Pancreas (tissue), 10 donors: ENCODE measurements at regions not wholly inside any gene's neighbourhood (a gene's known extent, or its start where the extent isn't known, plus 50 kb on each side); places are given as distances from the start of the nearest gene placed in this dataset.

ENCODE experiments used
- ATAC-seq, 4 donors: fragments of 200-7000 bp; cut with Tn5 transposase; one replicate each; pipeline versions ENCODE4 v1.8.0 to v1.9.1; 2020; ENCODE audit warnings: mild to moderate bottlenecking in 4 of 4, moderate library complexity in 4 of 4
- DNase-seq, 6 donors: peaks; one replicate each; pipeline ENCODE4 v3.0.0-alpha.2; 2020
- FAIRE-seq: peaks from 2 replicates; lab custom pipeline; 2012; peaks lifted over from hg19 to GRCh38; lab: Jason Lieb, UNC
- H3K27ac ChIP-seq, 4 donors: fragments of 200-600 bp; sonication (generic); 1 replicate in 3 of 4; 2 replicates in 1 of 4; pipeline versions ENCODE4 v1.5.0 to v1.8.0; 2020
- H3K27me3 ChIP-seq, 4 donors: fragments of 200-600 bp; one replicate each; pipeline ENCODE4 v1.8.0; 2021
- H3K36me3 ChIP-seq, 3 donors: fragments of 200-600 bp; sonication (generic) in 1 of 3; one replicate each; pipeline versions ENCODE4 v1.5.0 to v1.8.0; 2020 to 2021
- H3K4me1 ChIP-seq, 3 donors: fragments of 200-600 bp; one replicate each; pipeline ENCODE4 v1.8.0; 2021
- H3K4me3 ChIP-seq, 4 donors: fragments of 200-600 bp; sonication (generic) in 2 of 4; one replicate each; pipeline versions ENCODE4 v1.5.0 to v1.8.0; 2020 to 2021
- H3K9me3 ChIP-seq, 4 donors: fragments of 200-600 bp; one replicate each; pipeline ENCODE4 v1.8.0; 2021
- CTCF ChIP-seq, 4 donors: fragments of 200-600 bp; sonication (generic) in 3 of 4; IDR thresholded peaks; one replicate each; pipeline versions ENCODE4 v1.5.0 to v1.8.0; 2021; ENCODE audit warnings: antibody characterized with exemption in 4 of 4
- WGBS, 2 donors: extraction: QIAGEN DNeasy Blood & Tissue Kit; methylation state at CpG; one replicate each; pipeline ENCODE4 v1.1.7; 2013; 5-methylcytosine and 5-hydroxymethylcytosine counted together
- intact Hi-C, 3 donors: fragments of 100-400 bp; cut with DNase I; formaldehyde crosslinking; loops; one replicate each; pipeline versions ENCODE4 v1.11.1 to v1.14.2; 2022
- donor health status: healthy with polysubstance abuse.
- donor health status: DM: no; HTN: no; CAD: no; lungs with moderate emphysema.
- donor health status: DM: no; HTN: no; CAD: no.
- donor health status: control.
- donor health status: control.
- donor health status: Bipolar disorder and iron deficiency.
- donor health status: DM: yes; HTN: yes; CAD: no.
- donor health status: DM: no; HTN: no; CAD: no.
- donor health status: DM: no; HTN: no; CAD: no.
- donor health status: DM: yes; HTN: yes; CAD: no.

GRCh38 chr7:50151661-50152060 lies 58.6 kb upstream of the ZPBP start:
- ATAC-seq (no peak), FAIRE-seq (no peak), DNase-seq (no peak)
- no peak for TF ChIP-seq CTCF (IDR thresholded peaks at IDR 0.05)
- Histone ChIP-seq H3K4me1 (no peaks in the 10 kb centered on the region), H3K27me3 (no peaks in the 10 kb centered on the region), H3K36me3 (no peaks in the 10 kb centered on the region), H3K9me3 (no peaks in the 10 kb centered on the region), H3K4me3 (no peak overlapping the region), H3K27ac (no peak overlapping the region)
- 44 to 59% methylated on average over 3 of the region's 3 CpGs for WGBS, 2 donors
- intact Hi-C loops = no loop called here

GRCh38 chr7:50151001-50151400 lies 58.0 kb upstream of the ZPBP start:
- H3K27me3 ChIP-seq = no peaks in the 10 kb centered on the region
- ATAC-seq = no peak
- no peak overlapping the region for H3K27ac ChIP-seq
- H3K4me3 ChIP-seq = no peak overlapping the region
- H3K9me3 ChIP-seq = no peaks in the 10 kb centered on the region
- intact Hi-C loops = no loop called here
- H3K4me1 ChIP-seq = no peaks in the 10 kb centered on the region
- 51 to 65% methylated on average over 2 of the region's 2 CpGs for WGBS, 2 donors
- TF ChIP-seq CTCF (IDR thresholded peaks at IDR 0.05) = no peak
- FAIRE-seq = no peak
- no peak for DNase-seq
- H3K36me3 ChIP-seq = no peaks in the 10 kb centered on the region

DNA sequence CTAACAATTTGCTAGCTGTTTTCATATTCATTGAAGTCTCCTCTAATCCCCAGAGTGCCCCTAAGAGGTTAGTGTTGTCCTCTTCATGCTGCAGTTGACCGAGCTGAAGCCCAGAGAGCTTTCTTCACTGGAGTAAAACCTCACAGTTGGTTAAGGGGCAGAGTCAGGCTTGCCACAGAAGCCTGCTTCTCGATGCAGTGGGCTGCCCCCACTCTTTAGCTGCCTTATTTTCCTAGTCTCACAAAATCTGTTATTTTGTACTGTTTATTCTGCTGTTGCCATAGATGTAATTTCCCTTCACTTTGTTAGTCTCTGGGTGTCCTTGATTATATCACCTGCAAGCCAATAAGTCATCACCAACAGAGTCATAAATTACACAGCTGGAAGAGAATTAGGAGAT lies 56.3 kb upstream of the ZPBP start:
- Histone ChIP-seq H3K4me1 (no peaks in the 10 kb centered on the region), H3K27ac (no peak overlapping the region), H3K9me3 (no peaks in the 10 kb centered on the region), H3K36me3 (no peaks in the 10 kb centered on the region), H3K27me3 (no peaks in the 10 kb centered on the region), H3K4me3 (no peak overlapping the region)
- no peak for DNase-seq
- WGBS, 2 donors = 54 to 58% methylated on average over 2 of the region's 2 CpGs
- intact Hi-C loops = no loop called here
- ATAC-seq = no peak
- no peak for TF ChIP-seq CTCF (IDR thresholded peaks at IDR 0.05)
- FAIRE-seq = no peak

DNA sequence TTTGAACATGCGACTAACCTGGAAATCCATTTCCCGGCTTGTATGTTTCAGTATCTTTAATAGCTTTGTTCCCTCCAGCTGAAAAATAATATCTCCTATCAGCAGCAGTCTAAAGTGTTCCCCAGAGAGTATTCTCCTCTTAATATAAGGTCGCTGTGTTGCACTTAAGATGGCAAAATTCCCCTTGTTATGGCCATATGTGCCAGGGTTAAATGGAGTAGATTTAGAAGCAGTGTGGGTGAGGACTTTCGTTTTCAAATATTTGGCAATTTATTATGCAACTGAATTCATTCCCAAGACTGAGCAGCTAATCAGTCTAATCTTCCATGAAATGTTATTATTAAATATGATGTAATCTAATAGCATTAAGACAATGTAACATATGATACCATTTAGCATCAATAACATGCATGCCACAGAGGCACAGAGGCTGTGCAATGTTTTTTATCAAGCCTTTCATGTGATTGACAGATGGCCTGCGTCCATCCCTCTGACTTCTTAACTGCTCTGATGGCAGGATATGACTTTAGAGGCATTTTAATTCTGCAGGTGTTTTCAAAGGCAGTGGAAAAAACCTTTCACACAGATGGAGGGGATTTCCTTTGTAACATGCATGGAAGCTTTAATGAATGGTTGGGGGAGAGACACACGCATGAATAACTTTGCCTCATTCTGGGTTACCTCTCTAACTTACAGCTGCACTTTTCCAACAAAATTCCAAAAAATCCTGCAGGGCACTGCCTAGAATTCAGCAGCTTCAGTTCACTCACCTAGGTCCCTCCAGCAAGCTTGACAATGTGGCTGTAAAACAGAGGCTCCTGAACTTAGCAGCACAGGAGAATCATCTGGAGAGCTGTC lies 55.1 kb upstream of the ZPBP start:
- no peaks in the 10 kb centered on the region for H3K36me3 ChIP-seq
- no peak for TF ChIP-seq CTCF (IDR thresholded peaks at IDR 0.05)
- H3K9me3 ChIP-seq = no peaks in the 10 kb centered on the region
- DNase-seq (no peak), ATAC-seq (no peak), FAIRE-seq (no peak)
- no peaks in the 10 kb centered on the region for H3K27me3 ChIP-seq
- no peaks in the 10 kb centered on the region for H3K4me1 ChIP-seq
- intact Hi-C loops = no loop called here
- 57 to 64% methylated on average over 6 of the region's 6 CpGs for WGBS, 2 donors
- no peak overlapping the region for H3K27ac ChIP-seq
- H3K4me3 ChIP-seq = no peak overlapping the region

DNA sequence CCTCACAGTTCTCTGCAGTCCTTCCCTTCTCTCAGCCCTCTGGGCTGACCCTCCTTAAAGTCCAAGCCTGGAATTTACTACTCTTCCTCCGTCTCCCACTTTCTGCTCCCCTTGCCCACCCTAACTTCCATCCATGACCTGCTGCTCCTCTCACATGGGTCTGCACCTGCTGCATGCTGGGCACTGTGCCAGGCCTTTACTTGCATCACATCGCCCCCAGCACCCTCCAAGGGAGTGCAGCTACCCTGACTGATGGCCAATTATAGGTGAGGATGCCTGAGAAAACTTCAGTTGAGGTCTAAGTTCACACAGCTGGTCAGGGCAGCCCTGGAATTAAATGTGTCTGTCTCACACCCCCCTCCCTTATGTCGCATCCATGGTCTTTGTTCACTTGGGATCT lies 53.6 kb upstream of the ZPBP start:
- intact Hi-C loops = no loop called here
- Histone ChIP-seq H3K36me3 (no peaks in the 10 kb centered on the region), H3K27ac (no peak overlapping the region), H3K4me3 (no peak overlapping the region), H3K9me3 (no peaks in the 10 kb centered on the region), H3K4me1 (no peaks in the 10 kb centered on the region), H3K27me3 (no peaks in the 10 kb centered on the region)
- TF ChIP-seq CTCF (IDR thresholded peaks at IDR 0.05) = no peak
- DNase-seq = no peak
- WGBS, 2 donors = 41% methylated on average over 3 of the region's 3 CpGs
- FAIRE-seq = no peak
- no peak for ATAC-seq
